ENCODE measurements at regions not wholly inside any gene's neighbourhood (a gene's known extent, or its start where the extent isn't known, plus 50 kb on each side); places are given as distances from the start of the nearest gene placed in this dataset.
A peak's percentile ranks its signal among the peaks of the same experiment; 100 is the strongest.

DNA sequence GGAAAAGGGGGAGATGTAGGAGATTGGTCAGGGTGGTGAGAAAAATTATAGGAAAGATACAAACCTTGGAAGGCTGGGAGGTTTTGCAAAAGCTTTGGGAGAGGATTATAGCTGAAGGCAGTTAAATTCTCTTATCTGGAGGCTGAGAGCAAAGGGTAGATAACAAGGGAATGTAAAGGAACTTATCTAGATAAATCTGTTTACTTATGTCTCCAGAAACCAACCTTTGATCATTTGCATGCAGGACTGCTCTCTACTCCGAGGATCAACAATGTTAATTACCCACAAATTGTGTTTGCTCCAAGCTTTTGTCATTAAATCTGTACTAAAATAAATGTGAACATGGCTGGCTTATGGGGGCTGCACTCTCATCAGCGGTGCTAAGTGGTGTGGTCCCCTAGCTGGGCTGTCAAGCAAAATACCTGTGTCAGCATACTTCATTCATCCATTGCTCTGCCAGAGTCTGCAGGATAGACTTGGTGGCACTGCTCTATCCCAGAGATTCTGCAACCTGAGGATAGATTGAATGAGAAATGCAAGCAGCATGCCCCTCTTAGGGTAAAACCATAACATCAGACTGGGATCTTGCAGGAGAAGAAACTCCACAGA, 1599.2 kb upstream of the TENM4 start:
- no peak for DNase-seq (ENCODE audit: low read depth in 1 of 2, low spot score in 1 of 2)
- in situ Hi-C loops (cut with HindIII; ENCODE audit: low pct_unique_long_range_greater_than_20kb, low sequenced_read_pairs): no loop called here
- TF ChIP-seq JUND (IDR thresholded peaks at IDR 0.05; ENCODE audit: low read depth): no peak

DNA sequence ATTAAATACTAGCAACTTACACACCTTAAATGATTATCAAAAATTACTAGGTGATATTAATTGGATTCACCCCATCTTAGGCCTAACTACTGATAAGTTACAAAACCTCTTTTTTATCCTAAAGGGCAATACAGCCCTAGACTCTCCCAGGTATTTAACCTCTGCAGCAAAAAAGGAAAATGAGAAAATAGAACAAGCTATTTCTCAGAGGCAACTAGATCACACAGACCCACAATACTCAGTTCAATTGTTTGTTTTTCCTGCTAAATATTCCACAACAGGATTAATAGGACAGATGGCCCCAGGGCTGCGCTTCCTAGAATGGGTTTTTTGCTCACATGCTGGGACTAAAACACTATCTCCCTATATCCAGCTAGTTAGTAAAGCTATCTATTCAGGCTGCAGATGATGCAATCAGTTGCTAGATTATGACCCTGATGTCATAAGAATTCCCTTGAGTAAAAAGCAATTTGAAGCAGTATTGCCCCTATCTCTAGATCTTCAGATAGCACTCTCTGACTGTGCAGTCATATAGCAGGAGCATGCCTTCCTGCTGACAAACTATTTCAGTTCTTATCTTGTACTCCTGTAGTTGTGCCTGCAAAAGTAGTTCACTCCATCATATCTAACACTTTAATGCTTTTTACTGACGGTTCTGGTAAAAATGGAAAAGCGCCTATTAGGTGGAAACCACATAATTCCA, 1595.5 kb upstream of the TENM4 start:
- no peak for DNase-seq (ENCODE audit: low read depth in 1 of 2, low spot score in 1 of 2)
- in situ Hi-C loops (cut with HindIII; ENCODE audit: low pct_unique_long_range_greater_than_20kb, low sequenced_read_pairs): no loop called here
- no peak for TF ChIP-seq JUND (IDR thresholded peaks at IDR 0.05; ENCODE audit: low read depth)

DNA sequence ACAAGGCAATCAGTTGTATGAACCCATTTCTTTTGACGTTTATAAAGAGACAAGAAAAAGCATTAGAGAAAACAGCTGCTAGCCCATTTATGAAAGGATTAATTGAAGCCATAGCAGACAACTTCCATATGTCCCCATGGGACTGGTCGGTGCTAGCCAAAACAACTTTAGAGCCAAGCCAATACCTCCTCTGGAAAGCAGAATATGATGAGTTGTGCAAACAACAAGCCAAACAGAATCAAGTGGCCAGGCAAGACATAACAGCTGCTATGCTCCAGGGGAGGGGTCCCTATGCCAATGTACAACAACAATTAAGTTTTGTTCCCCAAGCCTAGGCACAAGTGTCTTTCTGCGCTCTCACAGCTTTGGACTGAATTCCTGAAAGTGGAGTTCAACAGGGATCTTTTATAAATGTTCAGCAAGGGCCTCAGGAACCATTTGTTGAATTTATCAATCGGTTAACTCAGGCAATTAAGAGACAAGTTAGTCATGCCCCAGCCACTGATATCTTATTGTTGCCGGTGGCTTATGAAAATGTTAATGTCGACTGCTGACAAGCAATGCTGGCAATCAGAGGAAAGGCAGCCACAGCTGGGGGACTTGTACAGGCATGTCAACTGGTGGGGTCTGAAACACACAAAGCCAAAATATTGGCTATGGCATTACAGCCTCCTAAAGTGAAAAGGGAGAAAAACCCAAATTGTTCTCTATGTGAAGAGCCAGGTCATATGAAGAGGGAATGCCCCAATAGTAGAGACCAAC, 1593.1 kb upstream of the TENM4 start:
- in situ Hi-C loops (cut with HindIII; ENCODE audit: low pct_unique_long_range_greater_than_20kb, low sequenced_read_pairs): no loop called here
- DNase-seq (ENCODE audit: low read depth in 1 of 2, low spot score in 1 of 2): no peak
- TF ChIP-seq JUND (IDR thresholded peaks at IDR 0.05; ENCODE audit: low read depth): no peak

DNA sequence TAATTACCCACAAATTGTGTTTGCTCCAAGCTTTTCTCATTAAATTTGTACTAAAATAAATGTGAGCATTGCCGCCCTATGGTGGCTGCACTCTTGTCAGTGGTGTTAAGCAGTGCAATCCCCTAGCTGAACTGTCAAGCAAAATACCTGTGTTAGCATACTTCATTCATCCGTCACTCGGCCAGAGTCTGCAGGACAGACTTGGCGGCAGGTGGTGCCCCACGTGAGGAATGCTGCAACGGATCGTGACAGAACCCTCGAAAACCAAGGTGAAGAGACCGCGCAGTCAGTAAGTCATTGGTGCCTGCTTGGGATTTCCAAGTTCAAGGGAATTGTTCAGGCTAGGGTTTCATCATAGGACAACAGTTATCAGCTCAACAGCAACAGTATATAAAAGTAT, 1592.1 kb upstream of the TENM4 start:
- no peak for TF ChIP-seq JUND (IDR thresholded peaks at IDR 0.05; ENCODE audit: low read depth)
- no peak for DNase-seq (ENCODE audit: low read depth in 1 of 2, low spot score in 1 of 2)
- in situ Hi-C loops (cut with HindIII; ENCODE audit: low pct_unique_long_range_greater_than_20kb, low sequenced_read_pairs): no loop called here

DNA sequence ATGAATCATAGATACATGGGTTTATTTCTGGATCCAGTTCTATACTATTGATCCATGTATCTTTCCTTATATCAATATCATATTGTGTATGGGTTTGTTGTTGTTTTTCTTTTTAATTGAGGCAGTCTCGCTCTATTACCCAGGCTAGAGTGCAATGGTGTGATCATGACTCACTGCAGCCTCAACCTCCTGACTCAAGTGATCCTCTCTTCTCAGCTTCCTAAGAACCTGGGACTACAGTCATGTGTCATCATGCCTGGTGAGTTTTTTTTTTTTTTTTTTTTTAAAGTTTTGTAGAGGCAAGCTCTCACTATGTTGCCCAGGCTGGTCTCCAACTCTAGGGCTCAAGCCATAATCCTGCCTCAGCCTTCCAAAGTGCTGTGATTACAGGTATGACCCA, 1589.4 kb upstream of the TENM4 start:
- DNase-seq (ENCODE audit: low read depth in 1 of 2, low spot score in 1 of 2): no peak
- TF ChIP-seq JUND (IDR thresholded peaks at IDR 0.05; ENCODE audit: low read depth): no peak
- in situ Hi-C loops (cut with HindIII; ENCODE audit: low pct_unique_long_range_greater_than_20kb, low sequenced_read_pairs): no loop called here

DNA sequence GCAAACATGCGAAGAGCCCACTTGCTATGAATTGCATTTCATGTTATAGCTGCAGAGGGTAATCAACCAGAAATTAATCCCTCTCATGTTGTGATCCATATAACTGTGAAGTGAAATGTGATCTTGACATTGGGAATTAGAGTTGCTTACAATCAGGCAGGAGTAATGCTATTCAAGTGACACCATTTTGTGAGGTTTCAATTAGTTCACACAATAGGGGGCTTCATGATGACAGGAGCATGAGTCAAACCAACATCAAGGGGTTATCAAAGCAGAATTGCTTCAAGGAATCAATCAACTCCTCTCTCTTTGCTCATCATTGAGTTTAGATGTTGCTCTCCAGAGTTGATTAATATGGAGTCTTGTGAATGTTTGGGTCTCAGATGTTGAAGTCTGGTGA, 1585.2 kb upstream of the TENM4 start:
- TF ChIP-seq JUND (IDR thresholded peaks at IDR 0.05; ENCODE audit: low read depth): no peak
- in situ Hi-C loops (cut with HindIII; ENCODE audit: low pct_unique_long_range_greater_than_20kb, low sequenced_read_pairs): no loop called here

DNA sequence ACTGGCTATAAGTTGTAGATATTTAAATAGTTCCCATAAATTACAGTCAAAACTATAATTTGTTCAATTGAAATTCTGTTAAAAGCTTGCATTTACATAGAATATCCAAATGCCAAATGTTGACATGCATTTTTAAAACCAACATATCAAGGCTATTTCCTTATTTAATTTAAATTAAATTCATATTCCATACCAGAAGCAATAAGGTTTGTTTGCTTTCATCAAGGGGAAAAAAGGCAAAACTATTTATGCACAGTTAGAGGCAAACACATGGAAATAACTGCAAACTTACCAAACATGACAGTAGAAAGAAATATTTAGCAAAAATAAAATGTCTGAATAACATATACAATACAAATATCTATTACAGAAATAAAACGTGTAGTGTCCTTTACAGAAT, 1581.2 kb upstream of the TENM4 start:
- DNase-seq (ENCODE audit: low read depth in 1 of 2, low spot score in 1 of 2): no peak
- in situ Hi-C loops (cut with HindIII; ENCODE audit: low pct_unique_long_range_greater_than_20kb, low sequenced_read_pairs): no loop called here
- no peak for TF ChIP-seq JUND (IDR thresholded peaks at IDR 0.05; ENCODE audit: low read depth)

More for the DNA sequence above, 1585.2 kb upstream of the TENM4 start:
- no peak for DNase-seq (ENCODE audit: low read depth in 1 of 2, low spot score in 1 of 2)

DNA sequence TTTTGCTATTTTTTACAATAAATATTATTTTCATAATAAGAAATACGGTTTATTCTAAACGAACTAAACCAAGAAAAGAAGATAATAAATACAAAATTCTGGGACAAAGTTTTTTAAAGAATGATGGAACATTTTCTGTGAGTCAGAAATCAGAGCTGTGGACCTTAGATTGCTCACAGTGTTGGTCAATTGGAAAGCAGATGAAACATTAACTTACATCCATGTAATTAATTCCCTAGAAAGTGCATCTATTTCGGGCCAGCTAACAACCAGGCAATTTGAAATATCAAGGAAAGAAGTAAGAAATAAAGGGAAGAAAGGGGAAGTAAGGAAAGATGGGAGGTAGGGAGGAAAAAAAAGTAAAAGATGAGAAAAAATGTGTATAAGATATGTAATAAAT, 1569.8 kb upstream of the TENM4 start:
- no peak for TF ChIP-seq JUND (IDR thresholded peaks at IDR 0.05; ENCODE audit: low read depth)
- in situ Hi-C loops (cut with HindIII; ENCODE audit: low pct_unique_long_range_greater_than_20kb, low sequenced_read_pairs): no loop called here
- DNase-seq (ENCODE audit: low read depth in 1 of 2, low spot score in 1 of 2): no peak

DNA sequence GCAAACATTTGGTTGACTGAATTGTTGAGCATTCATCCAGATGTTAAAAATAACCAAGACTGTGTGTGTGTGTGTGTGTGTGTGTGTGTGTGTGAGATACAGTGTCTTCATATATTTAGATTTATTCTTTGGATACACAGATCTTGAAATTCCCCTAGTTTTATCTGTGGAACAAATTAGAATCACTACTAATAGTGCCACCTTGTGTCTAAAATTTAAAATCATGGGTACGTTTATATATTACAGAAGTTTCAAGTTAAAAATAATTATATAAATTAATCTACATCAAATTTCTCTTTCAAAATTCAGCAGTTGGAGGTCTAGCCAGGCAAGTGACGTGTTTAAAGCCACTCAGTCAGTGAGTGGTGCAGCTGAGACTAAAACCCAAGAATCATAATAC, 1566.2 kb upstream of the TENM4 start:
- TF ChIP-seq JUND (IDR thresholded peaks at IDR 0.05; ENCODE audit: low read depth): no peak
- in situ Hi-C loops (cut with HindIII; ENCODE audit: low pct_unique_long_range_greater_than_20kb, low sequenced_read_pairs): no loop called here
- peak; percentile 10 to 22 for DNase-seq (ENCODE audit: low read depth in 1 of 2, low spot score in 1 of 2)

DNA sequence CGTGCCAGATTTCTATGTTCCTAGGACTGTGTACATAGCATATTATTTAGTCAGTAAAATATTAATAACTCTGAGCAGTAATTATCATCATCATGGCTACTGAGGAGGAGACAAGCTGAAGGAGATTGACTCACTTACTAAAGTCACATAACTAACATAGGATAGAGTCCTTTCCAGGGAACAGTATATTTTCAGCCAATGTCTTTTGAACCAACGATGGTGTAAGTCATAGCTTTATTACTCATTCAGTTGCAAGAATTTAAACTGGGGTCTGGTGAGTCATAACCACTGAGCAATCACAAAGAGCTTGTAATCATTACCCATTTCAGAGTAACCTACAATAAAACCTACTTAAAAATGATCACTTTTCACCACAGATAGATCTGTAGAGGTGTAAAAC, 1564.8 kb upstream of the TENM4 start:
- in situ Hi-C loops (cut with HindIII; ENCODE audit: low pct_unique_long_range_greater_than_20kb, low sequenced_read_pairs): no loop called here
- no peak for DNase-seq (ENCODE audit: low read depth in 1 of 2, low spot score in 1 of 2)
- TF ChIP-seq JUND (IDR thresholded peaks at IDR 0.05; ENCODE audit: low read depth): no peak

DNA sequence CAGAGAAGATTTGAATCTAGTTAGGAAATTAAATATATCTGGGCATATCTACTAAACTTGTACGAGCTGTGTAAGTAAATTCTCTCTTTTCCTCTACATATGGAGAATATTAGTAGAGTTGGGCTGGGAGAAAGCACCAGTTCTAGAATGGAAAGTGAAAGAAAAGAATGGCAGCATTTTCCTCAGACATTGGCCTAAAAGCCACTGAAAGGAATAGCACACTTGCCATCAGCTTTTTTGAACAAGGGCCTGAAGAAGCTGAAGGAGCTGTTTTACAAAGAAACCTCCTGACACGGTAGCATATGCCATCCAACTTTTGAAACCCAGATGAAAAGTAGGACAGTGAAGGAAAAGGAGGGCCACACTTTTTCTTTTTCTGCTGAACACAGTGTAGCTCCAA, 1563.7 kb upstream of the TENM4 start:
- in situ Hi-C loops (cut with HindIII; ENCODE audit: low pct_unique_long_range_greater_than_20kb, low sequenced_read_pairs): no loop called here
- no peak for DNase-seq (ENCODE audit: low read depth in 1 of 2, low spot score in 1 of 2)
- TF ChIP-seq JUND (IDR thresholded peaks at IDR 0.05; ENCODE audit: low read depth): no peak

DNA sequence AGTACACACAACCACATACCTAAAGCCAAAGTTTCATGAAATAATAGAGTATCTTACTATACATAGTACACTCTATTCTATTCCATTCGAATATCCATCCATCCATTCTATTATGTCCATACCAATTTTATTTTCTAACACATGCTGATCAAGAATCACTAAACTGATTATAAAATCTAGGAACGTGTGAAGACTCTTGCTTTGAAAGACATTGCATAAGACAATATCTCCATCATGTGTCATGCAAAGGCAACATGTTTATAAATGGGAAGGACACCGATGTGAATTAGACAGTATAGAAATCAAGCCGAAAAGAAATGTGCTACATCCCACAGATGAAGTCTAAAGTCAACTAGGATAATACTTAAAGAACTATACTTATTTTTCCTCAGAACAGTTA, 1561.5 kb upstream of the TENM4 start:
- DNase-seq (ENCODE audit: low read depth in 1 of 2, low spot score in 1 of 2): no peak
- TF ChIP-seq JUND (IDR thresholded peaks at IDR 0.05; ENCODE audit: low read depth): no peak
- in situ Hi-C loops (cut with HindIII; ENCODE audit: low pct_unique_long_range_greater_than_20kb, low sequenced_read_pairs): no loop called here

DNA sequence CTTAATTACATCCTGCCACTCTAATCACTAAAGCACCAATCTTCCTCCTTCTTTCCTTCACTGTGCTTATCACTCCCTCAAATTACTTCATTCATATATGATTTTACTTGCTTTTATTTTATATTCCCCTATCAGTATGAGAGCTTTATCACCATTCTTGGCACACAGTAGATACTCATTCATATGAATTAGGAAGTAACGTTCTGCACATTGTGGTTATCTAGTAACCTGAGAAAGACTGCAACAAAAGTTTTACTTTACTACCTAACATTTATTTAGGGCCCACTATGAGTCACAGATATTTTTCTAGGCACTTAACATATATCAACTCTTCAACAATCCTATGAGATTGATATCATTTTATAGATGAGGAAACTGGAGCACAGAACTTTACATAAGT, 1559.9 kb upstream of the TENM4 start:
- DNase-seq (ENCODE audit: low read depth in 1 of 2, low spot score in 1 of 2): no peak
- TF ChIP-seq JUND (IDR thresholded peaks at IDR 0.05; ENCODE audit: low read depth): no peak
- in situ Hi-C loops (cut with HindIII; ENCODE audit: low pct_unique_long_range_greater_than_20kb, low sequenced_read_pairs): no loop called here
